Mucosa of rectum (tissue), 2 donors: ENCODE measurements at regions not wholly inside any gene's neighbourhood (a gene's known extent, or its start where the extent isn't known, plus 50 kb on each side); places are given as distances from the start of the nearest gene placed in this dataset.

ENCODE experiments used
- H3K27ac ChIP-seq, 2 donors: one replicate each; pipeline ENCODE4 v1.7.0; 2013; ENCODE audit warnings: inconsistent platforms in 2 of 2, low read depth in 2 of 2, low read length in 2 of 2
- H3K27me3 ChIP-seq, 2 donors: one replicate each; pipeline ENCODE4 v1.7.0; 2013; ENCODE audit warnings: low read length in 2 of 2; ENCODE audit not compliant: control insufficient read depth in 2 of 2, insufficient read depth in 2 of 2
- H3K36me3 ChIP-seq, 2 donors: one replicate each; pipeline ENCODE4 v1.7.0; 2013; ENCODE audit warnings: low read length in 2 of 2; ENCODE audit not compliant: control insufficient read depth in 2 of 2, insufficient read depth in 2 of 2
- H3K4me1 ChIP-seq, 2 donors: one replicate each; pipeline ENCODE4 v1.7.0; 2013; ENCODE audit warnings: low read length in 2 of 2, mild to moderate bottlenecking in 1 of 2; ENCODE audit not compliant: control insufficient read depth in 2 of 2, insufficient read depth in 2 of 2
- H3K4me3 ChIP-seq, 2 donors: one replicate each; pipeline ENCODE4 v1.7.0; 2013; ENCODE audit warnings: low read length in 2 of 2
- H3K9ac ChIP-seq, 2 donors: one replicate each; pipeline ENCODE4 v1.7.0; 2013; ENCODE audit warnings: low read length in 2 of 2, low read depth in 1 of 2, mild to moderate bottlenecking in 1 of 2
- H3K9me3 ChIP-seq, 2 donors: one replicate each; pipeline ENCODE4 v1.7.0; 2013; ENCODE audit warnings: low read length in 2 of 2; ENCODE audit not compliant: control insufficient read depth in 2 of 2
- donor health status: healthy.
- donor health status: Normal muscosa, but diverticular disease.

GRCh38 chr7:130894146-130894908, 160.3 kb upstream of the KLF14 start:
- Histone ChIP-seq H3K36me3 (peaks cover 38% of the 10 kb centered on the region in 2 donors), H3K4me3 (no peak overlapping the region), H3K27me3 (no peaks in the 10 kb centered on the region), H3K9ac (no peak overlapping the region), H3K9me3 (no peaks in the 10 kb centered on the region), H3K4me1 (peaks cover 44 to 55% of the 10 kb centered on the region in 2 donors), H3K27ac (peak overlapping the region; percentile 26)

DNA sequence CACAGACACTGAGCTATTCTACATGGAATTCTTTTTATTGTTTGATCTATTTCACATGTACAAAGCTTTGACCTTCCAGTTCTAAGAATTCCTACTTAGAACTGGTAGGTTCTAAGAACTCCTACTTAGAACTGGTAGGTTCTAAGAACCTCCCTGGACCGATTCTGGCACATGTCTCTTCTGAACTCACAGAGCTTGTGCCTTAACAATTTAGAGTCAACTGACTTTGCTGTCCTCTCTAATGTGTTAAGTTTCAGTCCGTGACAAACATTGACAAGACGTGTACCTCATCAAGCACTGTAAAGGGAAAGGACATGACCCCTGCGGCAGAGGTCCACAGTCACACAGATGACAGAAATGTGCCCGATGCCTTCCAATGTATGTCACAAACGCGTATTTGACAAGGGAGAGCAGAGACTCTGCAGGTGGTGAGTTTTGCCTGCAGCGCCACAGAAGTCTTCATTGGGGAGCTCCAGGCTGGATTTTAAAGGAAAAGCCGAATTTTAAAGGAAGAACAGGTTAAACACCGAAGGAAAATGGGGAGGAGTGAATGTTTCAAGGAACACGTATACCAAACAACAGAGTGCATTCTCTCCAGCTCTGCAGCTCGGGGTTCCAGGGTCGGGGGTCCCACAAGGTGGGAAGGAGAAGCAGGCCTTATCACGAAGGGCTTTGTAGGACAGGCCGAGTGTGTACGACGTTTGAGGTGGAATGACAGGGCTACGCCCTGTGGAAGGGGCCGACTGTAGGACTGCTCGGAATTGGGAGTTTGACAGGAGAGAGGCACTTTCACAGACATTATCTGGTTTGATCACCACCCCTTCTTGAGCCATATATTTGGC, 161.1 kb upstream of the KLF14 start:
- H3K4me3 ChIP-seq = no peak overlapping the region
- peak overlapping the region; percentile 26 for H3K27ac ChIP-seq
- H3K9ac ChIP-seq = peak overlapping the region in 1 of 2 donors; percentile 26
- H3K36me3 ChIP-seq = peaks cover 34 to 37% of the 10 kb centered on the region in 2 donors
- peaks cover 48 to 62% of the 10 kb centered on the region in 2 donors for H3K4me1 ChIP-seq
- no peaks in the 10 kb centered on the region for H3K27me3 ChIP-seq
- no peaks in the 10 kb centered on the region for H3K9me3 ChIP-seq

DNA sequence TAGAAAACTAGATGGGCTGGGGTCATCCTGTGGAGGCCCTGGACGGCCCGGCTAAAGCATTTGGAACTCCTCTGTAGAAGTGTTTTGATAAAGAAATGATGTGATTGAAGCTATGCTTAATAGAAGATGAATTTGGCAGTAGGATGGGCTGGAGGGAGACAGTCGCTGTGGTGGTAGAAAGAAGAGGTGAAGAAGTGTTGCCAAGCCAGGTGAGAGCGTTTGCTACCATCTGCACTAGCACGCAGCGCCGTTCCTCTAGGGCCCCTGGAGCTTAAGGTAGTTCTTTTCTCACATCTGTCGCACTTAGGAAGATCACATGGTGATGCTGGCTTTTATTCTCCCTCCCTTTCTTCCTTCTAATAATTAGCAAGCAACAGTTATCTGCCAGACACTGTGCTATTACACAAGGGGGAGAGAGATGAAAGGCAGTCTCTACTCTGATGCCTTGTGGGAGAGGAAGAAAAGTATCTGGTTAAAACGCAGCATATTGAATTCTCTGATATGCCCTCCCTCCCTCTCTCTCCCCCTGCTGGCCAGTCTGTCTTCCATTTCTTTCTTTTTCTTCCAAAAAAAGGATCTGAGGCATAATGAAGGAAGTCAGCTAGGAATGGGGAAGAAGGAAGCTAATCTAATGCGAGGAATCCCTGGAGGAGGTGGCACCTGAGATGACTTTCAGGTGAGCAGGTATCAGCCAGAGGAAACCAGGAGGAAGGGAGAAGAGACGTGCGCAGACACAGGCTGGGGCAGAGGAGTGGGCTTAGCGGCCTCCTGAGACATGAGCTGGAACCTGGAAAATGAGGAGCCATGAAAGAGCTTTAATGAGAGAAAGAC, 162.3 kb upstream of the KLF14 start:
- H3K27ac ChIP-seq = peak overlapping the region; percentile 92 to 93

GRCh38 chr7:130896898-130897514, 163.0 kb upstream of the KLF14 start:
- Histone ChIP-seq H3K27me3 (no peaks in the 10 kb centered on the region), H3K4me1 (peaks cover 65 to 81% of the 10 kb centered on the region in 2 donors), H3K9ac (peak overlapping the region; percentile 42 to 74), H3K36me3 (peaks cover 23 to 24% of the 10 kb centered on the region in 2 donors), H3K4me3 (no peak overlapping the region), H3K27ac (peak overlapping the region; percentile 92 to 93), H3K9me3 (no peaks in the 10 kb centered on the region)

More for the DNA sequence above, 162.3 kb upstream of the KLF14 start:
- no peaks in the 10 kb centered on the region for H3K27me3 ChIP-seq
- H3K36me3 ChIP-seq = peaks cover 25 to 28% of the 10 kb centered on the region in 2 donors
- no peak overlapping the region for H3K4me3 ChIP-seq
- peak overlapping the region in 1 of 2 donors; percentile 44 for H3K9ac ChIP-seq
- no peaks in the 10 kb centered on the region for H3K9me3 ChIP-seq
- H3K4me1 ChIP-seq = peaks cover 58 to 74% of the 10 kb centered on the region in 2 donors

DNA sequence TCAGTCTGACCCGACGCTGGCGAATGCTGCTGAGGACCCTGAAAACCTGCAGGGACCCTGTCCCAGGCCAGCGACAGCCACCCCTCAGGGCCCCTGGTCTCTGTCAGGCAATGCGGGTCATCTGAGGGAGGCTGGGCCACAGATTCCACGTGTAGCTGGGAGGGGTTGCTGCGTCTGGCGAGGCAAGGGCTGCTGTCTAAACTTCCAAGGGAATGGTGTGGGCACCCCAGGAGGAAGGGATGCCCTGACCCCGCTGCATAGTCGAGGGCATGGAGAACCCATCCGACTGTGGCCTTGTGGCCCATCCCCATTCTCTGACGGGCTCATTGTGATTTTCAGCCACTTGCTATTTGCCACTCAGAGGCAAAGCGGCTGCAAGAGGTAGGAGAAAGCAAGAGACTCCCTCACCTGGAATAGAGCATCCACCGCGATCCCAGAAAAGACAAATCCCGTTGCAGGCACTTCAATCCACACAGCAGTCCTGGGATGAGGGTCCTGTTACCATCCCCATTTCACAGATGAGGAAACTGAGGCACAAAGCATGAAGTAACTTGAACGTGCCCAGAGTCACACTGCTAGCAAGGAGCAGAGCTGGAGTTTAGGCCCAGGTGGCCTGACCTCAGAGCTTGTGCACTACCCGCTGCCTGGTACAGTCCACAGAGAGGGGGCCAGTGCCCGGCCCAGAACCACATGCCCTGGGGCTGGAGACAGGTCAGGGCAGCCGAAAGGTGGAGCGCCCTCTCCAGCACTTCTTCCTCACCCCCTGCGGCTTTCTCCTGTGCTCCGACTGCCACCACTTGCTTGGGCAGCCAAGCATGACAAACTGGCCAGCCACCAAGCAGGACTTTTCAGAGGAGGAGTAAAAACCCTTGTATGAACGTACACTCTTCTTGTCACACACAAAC, 163.8 kb upstream of the KLF14 start:
- peak overlapping the region; percentile 35 to 74 for H3K9ac ChIP-seq
- no peaks in the 10 kb centered on the region for H3K27me3 ChIP-seq
- H3K4me3 ChIP-seq = no peak overlapping the region
- peaks cover 23 to 26% of the 10 kb centered on the region in 2 donors for H3K36me3 ChIP-seq
- H3K27ac ChIP-seq = peak overlapping the region; percentile 92 to 93
- no peaks in the 10 kb centered on the region for H3K9me3 ChIP-seq
- H3K4me1 ChIP-seq = peaks cover 66 to 83% of the 10 kb centered on the region in 2 donors

DNA sequence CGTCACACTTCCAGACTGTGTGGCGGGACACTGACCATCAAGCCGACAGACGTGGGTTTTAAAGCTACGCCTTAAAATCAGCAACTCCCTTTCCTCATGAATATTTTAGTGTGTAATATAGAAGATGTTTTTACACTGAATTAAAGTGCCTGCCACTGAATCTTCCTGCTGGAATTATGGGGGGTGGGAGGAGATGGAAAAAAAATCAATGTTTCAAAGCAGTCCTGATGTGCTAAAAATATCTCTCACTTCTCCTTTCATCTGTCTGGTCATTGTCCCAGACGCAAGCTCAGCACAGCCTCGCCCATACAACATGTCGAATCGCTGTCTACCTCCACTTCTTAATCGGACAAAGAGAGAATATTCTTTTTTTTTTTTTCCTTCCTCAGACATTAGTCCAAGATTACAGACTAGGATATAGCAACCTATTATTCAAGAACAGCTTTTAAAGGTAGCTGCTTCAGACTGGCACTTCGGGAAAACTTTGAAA, 165.1 kb upstream of the KLF14 start:
- Histone ChIP-seq H3K9ac (peak overlapping the region; percentile 69 to 74), H3K4me1 (peaks cover 73 to 95% of the 10 kb centered on the region in 2 donors), H3K36me3 (peaks cover 25 to 26% of the 10 kb centered on the region in 2 donors), H3K9me3 (no peaks in the 10 kb centered on the region), H3K27ac (peak overlapping the region; percentile 92 to 93), H3K4me3 (peak overlapping the region; percentile 30 to 55), H3K27me3 (no peaks in the 10 kb centered on the region)

DNA sequence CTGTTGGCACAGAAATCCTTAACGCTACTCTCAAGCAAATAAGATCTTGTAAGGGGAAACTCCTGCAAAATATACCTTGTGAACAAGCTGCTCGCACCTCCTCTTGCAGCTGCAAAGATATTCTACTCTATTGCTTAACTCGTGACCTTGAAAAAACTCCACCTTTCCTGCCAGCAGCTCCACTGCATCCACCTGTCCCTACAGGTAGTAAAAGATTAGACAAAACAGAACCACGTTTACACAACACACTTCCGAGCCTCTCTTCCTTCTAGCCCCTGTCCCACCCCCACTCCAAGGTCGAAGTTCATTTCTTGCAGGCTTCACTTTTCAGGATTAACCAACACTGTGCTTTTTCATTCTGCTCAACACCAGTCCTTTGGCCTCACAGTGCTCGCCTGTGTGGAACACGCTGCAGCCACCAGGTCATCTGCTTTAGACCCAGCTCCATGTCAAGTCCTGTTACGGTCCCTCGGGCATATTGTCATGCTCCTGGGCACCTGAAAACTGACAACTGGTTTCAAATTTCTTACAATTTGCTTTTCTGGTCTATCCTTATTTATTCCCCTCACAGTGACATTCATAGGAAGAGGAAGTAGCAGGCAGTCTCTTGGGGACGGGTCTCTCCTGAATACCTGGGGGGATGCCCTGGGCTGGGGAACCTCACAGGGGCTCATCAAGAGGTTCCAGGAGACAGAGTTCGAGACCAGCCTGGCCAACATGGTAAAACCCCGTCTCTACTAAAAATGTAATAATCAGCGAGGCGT, 165.8 kb upstream of the KLF14 start:
- H3K27me3 ChIP-seq = no peaks in the 10 kb centered on the region
- peak overlapping the region; percentile 69 to 74 for H3K9ac ChIP-seq
- H3K36me3 ChIP-seq = peaks cover 26 to 27% of the 10 kb centered on the region in 2 donors
- peak overlapping the region; percentile 92 to 93 for H3K27ac ChIP-seq
- peak overlapping the region; percentile 44 to 55 for H3K4me3 ChIP-seq
- H3K9me3 ChIP-seq = no peaks in the 10 kb centered on the region
- peaks cover 72 to 95% of the 10 kb centered on the region in 2 donors for H3K4me1 ChIP-seq

- H3K36me3 ChIP-seq = peaks cover 23% of the 10 kb centered on the region in 2 donors
- no peaks in the 10 kb centered on the region for H3K27me3 ChIP-seq
- H3K9ac ChIP-seq = peak overlapping the region; percentile 64 to 66
- H3K27ac ChIP-seq = peak overlapping the region; percentile 92 to 93
- peak overlapping the region; percentile 4 to 35 for H3K4me3 ChIP-seq
- H3K4me1 ChIP-seq = peaks cover 74 to 94% of the 10 kb centered on the region in 2 donors
- H3K9me3 ChIP-seq = no peaks in the 10 kb centered on the region
Measured at GRCh38 chr7:130900471-130901076, 166.6 kb upstream of the KLF14 start.
